ENCODE measurements at regions not wholly inside any gene's neighbourhood (a gene's known extent, or its start where the extent isn't known, plus 50 kb on each side); places are given as distances from the start of the nearest gene placed in this dataset.

DNA sequence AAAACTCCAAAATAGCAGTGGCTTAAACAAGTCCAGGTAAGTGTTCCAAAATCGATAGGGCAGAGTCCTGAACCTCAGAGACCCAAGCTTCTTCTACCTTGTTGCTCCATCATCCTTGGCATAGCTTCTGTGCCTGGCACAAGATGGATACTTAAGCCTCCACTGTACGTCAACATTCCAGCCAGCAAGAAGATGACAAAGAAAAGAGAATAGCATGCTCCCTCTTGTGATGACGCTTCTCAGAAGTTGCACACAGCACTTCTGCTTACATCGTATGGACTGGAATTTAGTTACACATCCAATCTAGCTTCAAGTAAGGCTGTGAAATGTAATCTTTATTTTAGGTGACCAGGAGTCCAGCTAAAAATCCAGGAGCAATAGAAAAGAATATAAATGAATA is 227.4 kb downstream of the ESM1 start:
- TF ChIP-seq EP300 (IDR thresholded peaks at IDR 0.05) (no peak), CTCF (IDR thresholded peaks at IDR 0.05) (no peak)

Measured in suprapubic skin (tissue), 3 donors.